ENCODE measurements at regions not wholly inside any gene's neighbourhood (a gene's known extent, or its start where the extent isn't known, plus 50 kb on each side); places are given as distances from the start of the nearest gene placed in this dataset.

DNA sequence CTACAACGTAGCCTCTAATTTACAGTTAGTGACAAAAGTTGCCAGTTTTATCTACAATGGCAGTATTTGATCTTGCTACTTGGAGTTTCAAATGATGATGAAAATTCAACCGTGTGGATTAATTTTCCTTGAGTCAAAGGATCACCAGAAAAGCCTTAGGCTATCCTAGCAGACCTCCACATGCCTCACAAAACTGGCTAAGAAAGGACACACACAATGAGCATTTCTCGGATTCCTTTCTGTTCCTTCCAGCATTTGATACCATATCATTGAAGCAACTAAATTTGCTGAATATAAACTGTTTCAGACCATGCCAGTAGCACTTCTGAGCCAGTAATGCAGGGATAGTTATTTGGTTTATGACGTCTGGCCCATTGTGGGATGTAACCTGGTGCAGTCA, 587.4 kb upstream of the MDFIC2 start:
- DNase-seq = no peak

DNA sequence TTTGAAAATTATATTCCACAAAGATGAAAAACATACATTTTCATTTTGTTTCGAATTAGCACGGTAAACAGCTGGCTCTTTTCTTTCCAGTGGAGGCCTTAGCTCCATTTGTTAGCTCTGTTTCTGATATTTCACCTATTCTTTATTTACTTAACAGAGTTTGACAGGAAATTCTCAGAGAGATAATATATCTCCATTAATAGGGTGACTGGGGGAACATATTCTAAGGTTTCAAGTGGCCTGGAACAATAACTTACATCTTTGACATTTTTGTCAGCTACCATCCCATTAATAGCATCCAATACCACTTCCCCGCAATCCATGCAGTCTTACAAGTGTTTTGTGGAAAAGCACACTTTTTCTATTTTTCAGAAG, 577.6 kb upstream of the MDFIC2 start:
- no peak for DNase-seq

DNA sequence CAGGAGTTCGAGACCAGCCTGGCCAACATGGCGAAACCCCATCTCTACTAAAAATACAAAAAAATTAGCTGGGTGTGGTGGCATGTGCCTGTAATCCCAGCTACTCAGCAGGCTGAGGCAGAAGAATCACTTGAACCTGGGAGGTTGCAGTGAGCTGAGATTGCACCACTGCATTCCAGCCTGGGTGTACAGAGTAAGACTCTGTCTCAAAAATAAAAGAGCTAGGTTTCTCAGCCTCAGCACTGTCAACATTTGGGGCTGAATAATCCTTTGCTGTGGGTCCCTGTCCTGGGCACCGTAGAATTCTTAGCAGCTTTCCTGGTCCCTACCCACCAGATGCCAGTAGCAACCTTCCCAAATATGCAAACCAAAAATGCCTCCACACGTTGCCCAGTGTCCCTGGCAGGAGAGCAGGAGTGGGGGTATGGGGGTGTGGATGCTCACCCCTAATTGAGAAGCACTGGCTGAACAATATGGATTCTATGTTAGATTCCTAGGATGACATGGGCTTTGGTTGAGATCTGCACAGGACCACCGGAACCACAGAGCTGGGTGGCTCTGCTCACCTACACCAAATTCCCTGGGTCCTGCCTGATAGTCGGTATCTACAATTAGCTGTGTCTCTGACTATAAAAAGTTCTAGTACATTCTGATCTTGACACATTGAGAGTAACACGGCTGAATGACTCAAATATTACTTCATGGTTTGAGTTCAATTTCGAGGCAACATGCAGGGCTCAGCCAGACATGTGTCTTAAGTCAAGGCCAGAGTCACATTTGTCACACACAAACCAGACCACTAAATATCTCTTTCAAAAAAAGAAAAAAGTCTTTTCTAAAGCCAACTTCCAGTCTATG, 577.0 kb upstream of the MDFIC2 start:
- DNase-seq = no peak

DNA sequence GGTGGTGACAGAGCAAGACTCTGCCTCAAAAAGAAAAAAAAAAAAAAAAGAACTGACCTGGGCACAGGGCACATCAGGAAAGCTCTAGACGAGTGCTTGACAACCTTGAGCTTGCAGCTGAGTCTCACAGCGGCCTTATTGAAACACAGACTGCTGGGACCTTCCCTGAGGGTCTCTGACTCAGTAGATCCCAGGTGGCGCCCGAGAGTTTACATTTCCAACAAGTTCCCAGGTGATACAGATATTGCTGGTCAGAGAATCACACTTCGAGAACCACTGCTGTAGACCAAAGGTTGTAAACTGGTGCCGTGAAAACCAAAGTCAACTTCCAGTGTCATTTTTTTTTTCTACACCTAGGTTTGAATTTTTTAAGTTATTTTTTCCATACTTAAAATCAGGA, 573.2 kb upstream of the MDFIC2 start:
- DNase-seq = no peak

DNA sequence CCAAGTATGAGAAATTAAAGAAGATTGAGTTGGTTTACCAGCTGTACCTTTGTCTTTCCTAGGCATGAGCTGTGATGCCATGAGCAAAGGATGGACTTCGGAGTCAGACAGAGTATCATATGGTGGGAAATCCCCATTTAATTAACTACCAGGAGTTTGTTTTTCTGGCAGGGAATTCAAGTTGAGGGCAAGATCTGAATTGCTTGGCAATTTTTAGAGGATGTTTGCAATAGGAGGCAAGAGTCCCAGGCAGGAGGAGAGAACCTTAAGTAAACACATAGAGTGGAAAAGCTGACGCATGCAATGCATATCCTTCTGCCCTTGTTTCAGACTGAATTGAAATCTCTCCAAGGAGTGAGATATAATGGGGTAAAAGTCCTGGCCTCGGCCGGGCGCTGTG, 569.7 kb upstream of the MDFIC2 start:
- no peak for DNase-seq

DNA sequence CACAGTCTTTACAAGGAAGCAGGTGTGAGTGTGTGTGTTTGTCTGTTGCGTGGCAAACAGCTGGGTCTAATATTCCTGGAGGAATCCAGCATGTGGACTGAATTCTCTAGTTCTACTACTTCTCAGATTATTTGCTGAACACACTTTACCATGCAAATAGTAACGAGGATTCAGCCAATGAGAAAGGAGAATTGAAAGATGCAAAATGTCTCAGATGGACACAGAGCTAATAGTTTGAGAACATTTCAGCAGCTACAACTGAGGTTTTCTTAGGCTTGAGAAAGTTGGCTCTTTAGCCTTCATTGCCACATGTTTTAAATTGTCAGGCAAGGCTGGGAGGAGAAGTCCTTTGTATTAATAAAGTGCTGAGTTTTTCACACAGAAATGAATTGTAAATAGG, 568.0 kb upstream of the MDFIC2 start:
- DNase-seq = no peak

DNA sequence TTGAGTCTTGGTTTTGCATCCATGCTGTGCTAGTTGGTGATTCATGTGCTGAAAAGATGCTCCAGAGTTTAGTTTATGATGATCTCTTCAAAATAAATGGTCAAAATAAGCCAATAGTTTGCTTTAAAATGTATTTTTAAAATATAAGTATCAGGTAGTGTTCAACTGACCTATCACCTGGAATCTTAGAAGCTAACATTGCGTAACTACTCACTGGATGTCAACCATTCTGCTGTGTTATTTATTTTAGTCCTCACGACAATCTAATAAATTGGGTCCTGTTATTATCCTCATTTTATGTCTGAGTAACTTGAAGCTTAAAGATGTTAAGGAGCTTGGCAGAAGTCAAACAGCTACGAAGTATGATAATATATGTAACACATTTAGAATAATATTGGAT, 563.7 kb upstream of the MDFIC2 start:
- no peak for DNase-seq

DNA sequence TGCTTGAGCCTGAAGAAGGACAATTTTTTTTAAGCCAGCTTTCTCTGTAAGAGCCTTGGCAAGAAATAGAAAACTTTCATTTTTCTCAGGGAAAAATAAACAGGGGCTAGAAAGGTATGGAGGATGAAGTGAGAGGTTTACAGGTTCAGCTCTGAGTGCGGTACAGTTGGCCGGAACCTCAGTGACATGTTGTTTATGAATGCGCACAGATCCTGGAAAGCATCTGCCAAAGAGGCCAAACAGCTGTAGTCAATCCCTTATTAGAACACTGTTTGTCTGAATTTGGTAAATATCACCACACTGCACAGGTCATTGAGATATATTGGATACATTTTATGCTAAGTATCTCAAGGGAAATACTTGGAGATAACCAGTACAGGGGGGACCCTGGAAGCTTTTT, 561.8 kb upstream of the MDFIC2 start:
- no peak for DNase-seq

DNA sequence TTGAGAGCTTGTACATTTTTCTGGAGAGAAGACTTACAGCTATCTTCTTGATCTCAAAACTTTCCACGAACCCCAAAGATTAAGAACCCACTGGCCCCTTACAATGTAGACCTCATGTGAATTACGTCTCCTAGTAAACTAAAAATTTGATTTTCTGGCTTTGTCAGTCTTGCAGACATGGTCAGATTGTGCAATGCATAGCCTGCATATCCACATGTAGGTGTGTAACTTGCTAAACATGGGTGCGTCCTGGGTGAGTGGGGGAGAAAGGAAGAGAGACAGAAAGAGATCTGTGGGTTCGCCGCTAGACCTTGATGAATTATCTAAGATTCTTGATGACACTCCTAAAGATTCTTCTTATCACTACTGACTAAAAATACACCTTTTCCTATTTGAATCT, 561.2 kb upstream of the MDFIC2 start:
- DNase-seq = no peak

DNA sequence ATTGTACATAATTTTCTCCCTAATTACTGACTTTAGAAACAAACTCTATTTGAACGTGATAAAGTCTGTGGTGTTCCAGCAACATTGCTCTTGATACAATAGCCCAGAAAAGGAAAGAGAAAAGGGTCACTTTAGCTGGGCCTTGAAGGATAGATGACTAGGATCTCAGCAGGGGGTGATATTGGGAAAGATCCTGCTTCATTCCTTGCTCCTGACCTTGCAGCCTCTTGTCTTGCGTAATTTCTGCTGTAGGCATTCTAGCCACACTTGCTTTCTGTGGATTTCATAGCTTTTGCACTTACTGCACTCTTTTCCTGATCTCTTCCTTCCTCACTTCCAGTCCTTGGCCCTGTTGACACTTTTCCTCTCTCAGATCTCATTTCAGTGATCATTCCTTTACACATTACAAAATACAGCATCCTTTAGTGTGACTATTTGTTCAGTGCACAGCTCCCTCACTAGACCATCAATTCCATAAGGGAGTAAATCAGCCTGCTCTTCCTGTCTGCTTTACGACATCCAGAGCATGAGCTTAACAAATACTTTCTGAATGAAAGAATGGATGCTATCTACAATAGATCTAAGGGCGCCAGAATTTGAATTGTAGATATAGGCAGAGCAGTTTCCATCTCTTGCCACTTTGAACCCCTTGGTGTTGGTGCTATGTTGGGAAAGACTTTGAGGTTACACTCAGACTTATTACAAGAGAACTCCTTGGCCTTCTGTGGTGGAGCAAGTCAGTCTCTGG, 559.6 kb upstream of the MDFIC2 start:
- DNase-seq = no peak

DNA sequence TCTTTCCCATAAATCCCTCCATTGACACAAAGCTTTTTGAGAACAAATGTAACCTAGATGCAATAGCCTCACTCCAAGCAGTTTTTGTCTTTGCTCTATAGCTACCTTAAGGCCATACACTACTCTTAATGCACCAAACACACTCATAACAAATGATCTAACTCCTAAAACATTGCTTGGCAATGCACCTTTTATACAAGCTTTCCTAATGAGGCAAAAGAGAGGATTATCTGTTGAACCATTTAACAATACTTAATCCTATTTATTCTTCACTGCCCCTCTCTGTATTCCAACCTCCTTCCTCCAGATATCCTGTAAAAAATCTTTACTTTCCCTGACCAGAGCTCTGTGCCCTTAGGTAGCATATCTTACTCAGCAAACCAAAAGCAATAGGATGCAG, 558.1 kb upstream of the MDFIC2 start:
- DNase-seq = no peak

DNA sequence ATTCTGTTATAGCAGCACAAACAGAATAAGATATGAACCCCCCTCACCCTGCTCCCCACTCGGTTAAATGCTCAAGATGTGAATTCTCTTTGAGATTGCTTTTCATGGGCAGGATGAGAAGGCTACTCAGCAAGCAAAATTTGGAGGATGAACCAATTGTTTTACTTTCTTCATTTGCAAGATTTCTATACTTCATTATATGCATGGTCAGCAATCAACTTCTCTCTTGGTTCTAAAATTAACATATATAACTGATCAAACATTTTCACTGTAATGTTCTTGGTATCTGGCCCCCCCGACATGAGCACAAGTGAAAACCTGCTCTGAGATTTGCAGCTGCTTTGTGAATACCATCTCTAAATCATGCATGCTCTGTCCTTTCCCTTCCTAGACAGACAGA, 556.1 kb upstream of the MDFIC2 start:
- DNase-seq = no peak

DNA sequence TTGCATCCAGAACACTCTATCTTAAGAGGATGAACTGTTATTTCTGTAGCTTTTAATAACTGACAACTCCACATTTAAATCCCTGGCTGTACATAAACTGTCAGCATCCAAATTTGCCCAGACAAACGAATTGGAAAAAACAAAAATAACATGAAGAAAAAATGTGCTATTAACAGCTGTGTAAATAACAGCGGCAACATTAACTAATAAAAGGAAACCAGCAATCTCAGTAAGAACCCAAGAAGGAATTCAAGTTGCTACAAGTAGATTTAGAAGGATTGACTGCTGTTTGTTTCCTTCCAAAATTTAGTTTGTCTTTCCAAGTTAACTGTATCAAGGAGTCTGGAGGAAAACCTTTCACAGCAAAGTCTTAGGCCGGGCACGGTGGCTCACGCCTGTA, 550.6 kb upstream of the MDFIC2 start:
- DNase-seq = no peak

DNA sequence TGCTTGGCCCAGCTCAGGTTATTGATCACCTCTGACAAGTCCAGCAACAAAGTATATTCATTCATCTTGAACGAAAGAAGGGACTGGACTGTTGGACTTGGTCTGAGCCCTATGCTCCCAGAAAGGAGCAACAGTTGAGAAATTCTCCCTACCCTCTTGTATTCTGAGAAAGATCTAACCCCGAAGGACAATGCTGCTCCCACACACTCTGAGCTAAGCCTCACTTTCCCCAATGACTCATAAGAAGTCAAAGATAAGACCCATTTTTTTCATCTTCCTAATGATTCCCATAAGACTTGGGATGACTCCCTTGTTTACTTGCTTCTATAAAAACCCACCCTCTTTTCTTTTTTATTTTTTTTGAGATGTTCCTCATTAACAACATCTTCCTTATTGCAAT, 549.4 kb upstream of the MDFIC2 start:
- DNase-seq = no peak

DNA sequence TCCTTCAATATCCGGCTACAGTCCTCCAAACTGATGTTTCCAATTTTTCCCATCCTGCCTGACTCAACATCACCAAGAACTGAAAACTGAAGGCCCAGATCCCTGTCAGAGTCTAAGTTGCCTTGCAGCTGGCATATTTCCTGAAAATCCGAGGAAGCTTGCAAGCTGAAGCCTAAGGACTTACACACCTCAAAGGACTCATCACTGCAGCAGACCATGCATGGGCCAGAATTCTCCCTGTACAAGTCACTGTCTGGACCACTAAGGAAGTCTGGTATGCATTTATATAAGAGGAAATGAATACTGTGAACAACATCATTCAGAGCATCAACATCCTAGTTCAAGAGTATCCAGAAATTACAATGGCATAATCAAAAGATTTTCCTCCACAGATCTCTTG, 548.8 kb upstream of the MDFIC2 start:
- DNase-seq = no peak

DNA sequence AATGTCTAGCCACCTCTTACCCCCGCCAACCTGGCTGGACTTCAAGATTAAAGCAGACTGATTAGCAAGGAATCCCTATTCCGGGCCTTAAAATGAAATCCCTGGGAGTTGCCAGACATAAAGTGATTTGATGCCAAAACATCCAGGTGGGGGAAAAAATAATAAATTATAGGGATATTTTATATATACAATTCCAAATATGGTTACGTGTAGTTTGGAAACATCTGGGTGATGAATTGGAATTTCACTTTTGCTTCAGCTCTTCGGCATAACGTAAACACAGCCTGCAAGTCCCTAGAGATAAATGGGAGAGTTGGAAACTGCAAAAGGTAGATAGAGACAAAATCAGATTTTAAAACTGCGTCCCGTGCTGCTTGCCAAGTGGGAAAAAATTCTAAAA, 545.5 kb upstream of the MDFIC2 start:
- DNase-seq = no peak

DNA sequence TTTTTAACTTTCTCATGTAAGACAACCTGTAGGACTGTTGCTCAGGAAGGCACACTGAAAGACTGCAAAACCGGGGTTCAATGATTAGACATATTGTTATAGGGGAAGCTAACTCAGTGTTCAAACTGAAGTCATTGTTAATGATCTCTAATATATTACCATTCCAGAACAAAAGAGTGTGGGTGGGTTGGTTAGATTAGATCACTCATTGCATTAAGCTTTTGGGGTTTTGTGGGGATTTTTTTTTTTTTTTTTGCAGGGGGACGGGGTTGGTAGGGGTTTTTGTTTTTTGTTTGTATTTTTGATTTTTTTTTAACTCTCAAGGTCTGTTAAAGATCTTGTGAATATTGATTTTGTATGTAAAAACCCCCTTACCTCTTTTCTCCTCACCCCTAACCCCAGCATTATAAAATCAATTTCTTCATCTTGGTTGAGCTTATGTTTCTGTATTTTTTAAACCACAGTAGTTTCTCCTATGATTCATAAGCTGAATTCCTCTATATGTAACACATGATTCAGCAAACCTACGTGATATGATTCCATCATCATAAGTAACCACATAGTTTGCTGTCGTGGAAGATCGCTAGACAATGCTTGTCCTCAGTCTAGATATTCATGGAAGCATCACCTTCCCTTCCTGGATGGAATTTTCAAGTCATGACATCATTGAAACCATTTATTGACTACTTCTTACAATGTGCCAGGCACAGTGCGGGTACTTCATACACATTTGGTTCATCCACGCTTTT, 544.1 kb upstream of the MDFIC2 start:
- DNase-seq = no peak

DNA sequence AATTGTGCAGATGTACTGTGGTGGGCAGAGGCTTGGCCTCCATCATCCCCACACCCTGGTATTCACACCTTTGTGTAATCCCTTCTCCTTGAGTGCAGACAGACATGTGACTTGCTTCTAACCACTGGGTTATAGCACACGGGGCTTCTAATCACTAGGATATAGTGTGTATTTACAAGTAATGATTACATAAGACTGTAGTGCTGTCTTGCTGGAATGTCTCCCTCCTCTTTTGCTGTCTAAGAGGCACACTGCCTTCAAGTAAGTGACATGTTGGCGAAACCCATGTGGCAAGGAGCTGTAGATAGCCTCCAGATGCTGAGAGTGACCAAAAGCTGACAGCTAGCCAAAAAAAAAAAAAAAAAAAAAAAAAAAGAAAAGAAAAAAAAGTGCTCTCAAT, 542.7 kb upstream of the MDFIC2 start:
- no peak for DNase-seq

DNA sequence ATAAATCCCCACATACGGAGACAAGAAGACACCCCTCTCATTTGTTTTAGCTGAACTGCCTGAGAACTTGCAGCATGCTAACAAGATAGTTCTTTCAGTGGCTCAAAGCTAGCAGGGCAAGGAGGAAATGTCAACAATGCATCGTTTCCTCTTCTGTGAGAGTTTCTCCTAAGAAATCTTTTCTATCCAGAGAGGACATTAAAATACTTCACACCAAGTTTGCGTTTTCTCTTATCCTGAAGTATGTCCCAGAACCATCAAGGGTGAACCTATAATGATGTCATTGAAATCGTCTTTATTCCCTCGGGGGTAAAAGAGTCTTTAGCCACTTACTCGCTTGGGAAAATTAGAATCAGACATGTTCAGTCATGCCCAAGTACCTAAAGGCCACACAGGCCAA, 541.7 kb upstream of the MDFIC2 start:
- DNase-seq = no peak

DNA sequence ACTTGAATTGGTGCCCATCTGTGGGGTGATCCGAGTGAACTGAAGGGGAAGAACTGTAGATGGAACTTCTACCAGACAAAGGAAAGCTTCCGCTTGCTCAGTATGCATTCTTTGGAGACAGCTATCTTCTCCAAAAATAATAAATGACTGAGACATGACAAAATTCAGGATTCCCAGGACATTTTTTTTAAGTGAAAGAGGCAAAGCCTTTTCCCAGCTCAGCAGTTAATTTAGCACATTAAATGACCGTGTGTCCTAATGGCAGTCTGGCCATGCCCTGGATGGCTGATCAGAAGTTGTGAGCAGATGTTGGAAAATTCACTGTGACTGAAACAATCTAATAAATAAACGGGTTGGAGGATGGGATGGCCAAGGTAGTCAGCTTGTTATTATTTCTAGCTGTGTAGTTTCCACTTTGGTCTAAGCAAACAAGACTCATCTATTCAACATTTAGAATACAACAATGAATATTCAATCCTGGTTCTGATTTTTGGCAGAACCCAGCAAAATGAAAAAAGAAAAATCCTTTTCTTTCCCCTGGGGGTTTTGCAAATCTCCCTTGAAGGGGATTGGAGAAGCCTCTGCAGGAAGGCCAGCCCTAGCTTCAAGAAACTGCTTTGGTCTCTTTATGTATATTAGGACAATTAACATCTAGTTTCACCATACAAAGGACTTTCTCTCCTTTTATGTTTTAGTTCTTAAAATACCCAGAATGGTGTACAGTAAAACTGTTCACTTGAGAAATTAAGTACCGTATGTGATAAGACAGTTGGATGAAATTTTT, 540.9 kb upstream of the MDFIC2 start:
- no peak for DNase-seq

DNA sequence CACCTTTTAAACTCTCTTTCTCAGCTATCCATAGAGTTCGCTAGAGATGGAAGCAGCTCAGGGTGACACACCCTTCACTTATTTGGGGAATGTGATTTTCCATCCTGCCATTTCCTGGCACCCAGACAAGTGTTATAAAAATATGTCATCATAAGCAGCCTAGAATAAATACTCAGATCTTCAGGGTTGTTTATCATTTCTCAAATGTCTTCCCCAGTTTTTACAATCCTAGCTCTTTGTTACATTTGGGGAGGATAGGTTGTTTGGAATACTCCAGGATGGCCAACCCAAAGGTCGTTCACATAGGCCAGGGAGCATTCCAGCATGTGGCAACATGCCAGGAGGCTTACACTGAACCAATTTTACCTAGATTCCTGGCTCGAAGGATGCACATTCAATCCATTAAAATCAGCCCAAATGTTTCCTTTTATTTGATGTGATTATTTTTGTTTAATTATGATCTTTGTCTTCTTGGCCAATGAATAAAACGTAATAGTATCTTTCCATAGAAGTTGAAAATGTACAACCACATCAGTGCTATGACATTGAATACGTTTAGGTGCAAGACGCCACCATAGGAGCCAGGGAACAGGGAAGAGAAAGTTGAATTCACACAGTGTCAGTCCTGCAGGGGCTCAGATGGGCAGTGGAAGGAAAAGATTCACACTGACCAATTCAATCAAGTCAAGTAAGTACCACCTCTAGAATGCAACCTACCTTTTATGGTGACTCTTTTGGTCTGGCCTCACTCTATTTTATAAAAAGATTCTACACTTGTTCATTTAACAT, 537.7 kb upstream of the MDFIC2 start:
- DNase-seq = no peak

All from NCI-H524 treated with DMSO at 0.1 percent for 48 hours (cell line).